MG63 (cell line): ENCODE measurements at regions not wholly inside any gene's neighbourhood (a gene's known extent, or its start where the extent isn't known, plus 50 kb on each side); places are given as distances from the start of the nearest gene placed in this dataset.

Experiments used
- DNase-seq: peaks from one replicate; pipeline ENCODE4 v3.0.0-alpha.2; 2020
- H3K27me3 ChIP-seq: fragments of 250-450 bp; sonication (Bioruptor Pico); 2 replicates; pipeline ENCODE4 v1.5.1; 2020; ENCODE audit warnings: mild to moderate bottlenecking, moderate library complexity
- H3K36me3 ChIP-seq: fragments of 250-450 bp; sonication (Bioruptor Pico); 2 replicates; pipeline ENCODE4 v1.5.1; 2020; ENCODE audit warnings: mild to moderate bottlenecking, moderate library complexity
- H3K4me3 ChIP-seq: fragments of 250-450 bp; sonication (Bioruptor Pico); 2 replicates; pipeline ENCODE4 v1.5.1; 2020; ENCODE audit warnings: mild to moderate bottlenecking, moderate library complexity
- H3K9me3 ChIP-seq: fragments of 250-450 bp; sonication (Bioruptor Pico); 2 replicates; pipeline ENCODE4 v1.5.1; 2020; ENCODE audit warnings: mild to moderate bottlenecking, moderate library complexity

DNA sequence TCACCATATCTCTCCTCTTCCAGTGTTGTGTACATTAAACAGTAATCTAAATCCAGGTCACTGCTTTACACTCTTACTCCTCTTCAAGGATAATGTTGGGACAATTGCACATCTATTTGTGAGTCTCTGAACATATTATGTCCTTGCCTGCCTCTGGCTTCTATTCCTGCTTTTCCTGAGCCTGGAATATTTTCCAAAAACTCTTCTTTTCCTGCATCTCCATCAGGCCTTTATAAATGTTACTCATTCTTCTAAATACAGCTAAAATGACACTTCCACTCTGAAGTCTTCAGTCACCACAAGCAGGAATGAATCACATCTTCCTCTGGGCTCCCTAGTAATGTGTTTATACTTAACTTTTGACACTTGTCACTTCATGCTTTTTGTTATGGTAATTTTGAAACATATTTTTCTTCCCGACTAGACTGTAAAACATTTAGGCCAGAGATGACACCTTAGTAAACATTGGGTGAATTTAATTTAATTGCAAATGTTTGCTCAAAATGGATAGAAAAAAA is 396.0 kb downstream of the LRRIQ3 start:
- Histone ChIP-seq H3K9me3 (no peaks in the 10 kb centered on the region), H3K27me3 (no peaks in the 10 kb centered on the region), H3K36me3 (no peaks in the 10 kb centered on the region), H3K4me3 (no peak overlapping the region)
- no peak for DNase-seq

DNA sequence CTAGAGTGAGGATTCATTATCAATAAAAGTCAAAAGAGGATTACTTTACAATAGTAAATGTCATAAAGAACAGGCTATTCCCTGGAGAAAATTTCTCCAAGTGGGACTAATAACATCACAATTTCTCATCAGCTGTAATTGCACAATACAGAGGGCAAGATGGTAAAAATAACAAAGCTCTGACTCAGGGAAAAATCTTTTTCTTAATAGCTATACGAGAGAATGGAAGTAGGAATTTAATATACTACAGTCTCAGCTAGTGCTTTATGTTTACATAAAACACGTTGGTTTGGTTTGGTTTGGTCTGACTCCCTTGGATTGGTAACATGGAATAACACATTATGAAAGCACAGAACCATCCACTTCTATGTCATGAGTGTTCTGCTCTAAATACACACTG is 397.6 kb downstream of the LRRIQ3 start:
- H3K36me3 ChIP-seq: no peaks in the 10 kb centered on the region
- DNase-seq: no peak
- no peaks in the 10 kb centered on the region for H3K27me3 ChIP-seq
- no peaks in the 10 kb centered on the region for H3K9me3 ChIP-seq
- H3K4me3 ChIP-seq: no peak overlapping the region

GRCh38 chr1:73789965-73790364 is 408.0 kb downstream of the LRRIQ3 start:
- Histone ChIP-seq H3K4me3 (no peak overlapping the region), H3K27me3 (no peaks in the 10 kb centered on the region), H3K36me3 (no peaks in the 10 kb centered on the region), H3K9me3 (no peaks in the 10 kb centered on the region)
- DNase-seq: no peak

GRCh38 chr1:73784026-73784425 is 413.9 kb downstream of the LRRIQ3 start:
- H3K36me3 ChIP-seq: no peaks in the 10 kb centered on the region
- H3K27me3 ChIP-seq: no peaks in the 10 kb centered on the region
- no peak overlapping the region for H3K4me3 ChIP-seq
- DNase-seq: no peak
- no peaks in the 10 kb centered on the region for H3K9me3 ChIP-seq

DNA sequence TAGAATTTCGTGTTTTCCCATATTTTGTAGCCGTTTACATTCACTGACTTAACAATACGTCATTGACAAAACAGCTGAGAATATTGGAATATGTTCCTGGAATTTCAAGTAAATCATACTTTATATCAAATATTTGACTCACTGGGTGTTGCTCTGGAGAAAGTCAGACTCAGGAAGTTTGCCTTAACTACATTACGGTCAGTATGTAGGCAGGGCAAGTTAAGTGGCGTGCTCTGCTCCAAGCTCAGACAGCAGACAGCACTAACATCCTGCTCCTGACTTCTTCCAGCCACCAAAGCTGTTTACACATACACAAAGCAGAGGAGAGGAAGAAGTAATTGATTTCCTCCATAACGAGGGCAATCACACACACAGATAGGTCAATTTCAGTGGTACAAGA is 414.6 kb downstream of the LRRIQ3 start:
- no peak for DNase-seq
- H3K36me3 ChIP-seq: no peaks in the 10 kb centered on the region
- H3K9me3 ChIP-seq: no peaks in the 10 kb centered on the region
- no peak overlapping the region for H3K4me3 ChIP-seq
- H3K27me3 ChIP-seq: no peaks in the 10 kb centered on the region

- H3K36me3 ChIP-seq: no peaks in the 10 kb centered on the region
- DNase-seq: no peak
- H3K4me3 ChIP-seq: no peak overlapping the region
- no peaks in the 10 kb centered on the region for H3K27me3 ChIP-seq
- H3K9me3 ChIP-seq: no peaks in the 10 kb centered on the region
These were observed 415.1 kb downstream of the LRRIQ3 start for GRCh38 chr1:73782901-73783300.

GRCh38 chr1:73781251-73781650 is 416.7 kb downstream of the LRRIQ3 start:
- no peaks in the 10 kb centered on the region for H3K9me3 ChIP-seq
- no peak for DNase-seq
- H3K27me3 ChIP-seq: no peaks in the 10 kb centered on the region
- no peaks in the 10 kb centered on the region for H3K36me3 ChIP-seq
- no peak overlapping the region for H3K4me3 ChIP-seq

GRCh38 chr1:73778471-73778870 is 419.5 kb downstream of the LRRIQ3 start:
- no peaks in the 10 kb centered on the region for H3K9me3 ChIP-seq
- H3K27me3 ChIP-seq: no peaks in the 10 kb centered on the region
- no peak for DNase-seq
- H3K4me3 ChIP-seq: no peak overlapping the region
- no peaks in the 10 kb centered on the region for H3K36me3 ChIP-seq

GRCh38 chr1:73775896-73776295 is 422.1 kb downstream of the LRRIQ3 start:
- no peaks in the 10 kb centered on the region for H3K9me3 ChIP-seq
- no peaks in the 10 kb centered on the region for H3K27me3 ChIP-seq
- no peaks in the 10 kb centered on the region for H3K36me3 ChIP-seq
- DNase-seq: no peak
- H3K4me3 ChIP-seq: no peak overlapping the region

DNA sequence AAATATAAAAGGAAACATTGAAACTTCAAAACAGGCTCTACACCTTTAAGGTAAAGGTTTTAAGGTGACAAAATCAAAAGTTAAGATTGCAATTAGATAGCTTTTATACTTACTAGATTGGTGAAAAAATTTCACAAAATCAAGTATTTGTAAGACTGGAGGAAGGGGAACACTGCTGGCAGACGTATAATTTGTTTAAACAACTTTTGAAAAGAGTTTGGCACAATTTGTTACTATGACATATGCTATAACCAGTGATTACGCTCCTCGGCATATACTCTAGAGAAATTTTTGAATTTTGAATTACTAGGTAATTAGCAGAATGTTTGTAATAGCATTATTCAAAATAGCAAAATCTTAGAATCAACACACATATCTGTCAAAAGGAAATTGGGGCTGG is 425.0 kb downstream of the LRRIQ3 start:
- Histone ChIP-seq H3K9me3 (no peaks in the 10 kb centered on the region), H3K27me3 (no peaks in the 10 kb centered on the region), H3K36me3 (no peaks in the 10 kb centered on the region), H3K4me3 (no peak overlapping the region)
- DNase-seq: no peak

DNA sequence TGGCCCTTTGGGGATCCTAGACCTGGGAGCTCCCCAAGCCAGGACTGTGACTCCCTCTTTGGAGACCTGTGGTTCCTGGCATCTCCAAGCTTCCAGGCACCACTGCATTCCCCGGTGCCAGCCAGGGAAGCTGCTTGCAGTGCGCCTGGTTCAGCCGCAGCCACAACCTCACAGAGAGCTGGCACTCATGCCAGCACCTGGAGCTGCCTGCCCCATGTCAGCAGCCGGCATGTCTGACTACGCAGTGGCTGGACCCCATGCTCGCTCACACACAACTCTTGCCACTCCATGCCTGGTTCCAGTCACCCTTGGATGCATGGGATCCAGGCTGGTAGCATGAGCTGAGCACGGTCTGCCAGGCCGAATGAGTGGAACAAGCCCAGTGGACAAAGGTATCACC is 426.6 kb downstream of the LRRIQ3 start:
- H3K36me3 ChIP-seq: no peaks in the 10 kb centered on the region
- no peak overlapping the region for H3K4me3 ChIP-seq
- no peaks in the 10 kb centered on the region for H3K9me3 ChIP-seq
- no peaks in the 10 kb centered on the region for H3K27me3 ChIP-seq
- no peak for DNase-seq

DNA sequence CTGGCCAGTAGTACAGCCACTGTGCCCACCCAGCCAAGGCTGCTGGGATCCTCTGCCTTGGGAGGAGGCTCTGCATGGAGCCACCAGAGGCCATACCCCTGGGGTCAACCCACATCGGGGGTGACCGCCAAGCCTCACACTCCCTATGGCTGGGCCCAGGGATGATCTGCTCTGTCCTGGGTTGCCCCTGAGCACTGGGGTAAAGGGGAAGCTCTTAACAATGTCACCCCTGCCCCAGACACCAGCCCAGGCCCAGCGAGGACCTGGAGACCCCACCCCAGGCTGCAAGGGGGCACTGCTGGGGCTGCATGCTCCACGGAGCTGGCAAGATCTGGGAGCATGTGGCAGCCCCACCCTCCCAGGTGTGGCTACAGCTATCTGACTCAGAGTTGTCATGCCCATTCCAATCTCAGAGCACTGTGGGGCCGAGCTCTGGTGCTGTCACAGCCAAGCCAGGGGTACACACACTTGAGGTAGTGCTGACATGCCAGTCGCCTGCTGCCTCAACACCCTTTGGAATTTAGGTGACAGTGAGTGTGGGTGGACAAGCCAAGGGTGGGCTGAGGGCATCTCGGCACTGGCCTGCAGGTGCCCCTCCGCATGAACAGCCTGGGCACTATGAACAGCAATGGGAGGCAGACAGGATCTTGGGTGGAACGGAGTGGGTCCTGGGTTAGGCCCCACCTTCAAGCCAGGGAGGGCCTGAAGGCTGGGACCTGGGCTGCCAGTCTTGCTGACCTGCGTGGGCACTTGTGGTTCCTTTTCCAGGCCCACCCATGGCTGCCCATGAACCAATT is 427.7 kb downstream of the LRRIQ3 start:
- Histone ChIP-seq H3K4me3 (no peak overlapping the region), H3K36me3 (no peaks in the 10 kb centered on the region), H3K27me3 (no peaks in the 10 kb centered on the region), H3K9me3 (no peaks in the 10 kb centered on the region)
- no peak for DNase-seq

- H3K36me3 ChIP-seq: no peaks in the 10 kb centered on the region
- no peak overlapping the region for H3K4me3 ChIP-seq
- no peaks in the 10 kb centered on the region for H3K9me3 ChIP-seq
- H3K27me3 ChIP-seq: no peaks in the 10 kb centered on the region
- DNase-seq: no peak
These were observed 431.1 kb downstream of the LRRIQ3 start for GRCh38 chr1:73766786-73767348.

- Histone ChIP-seq H3K4me3 (no peak overlapping the region), H3K36me3 (no peaks in the 10 kb centered on the region), H3K27me3 (no peaks in the 10 kb centered on the region), H3K9me3 (no peaks in the 10 kb centered on the region)
- DNase-seq: no peak
These were observed 432.3 kb downstream of the LRRIQ3 start for GRCh38 chr1:73765551-73766233.

DNA sequence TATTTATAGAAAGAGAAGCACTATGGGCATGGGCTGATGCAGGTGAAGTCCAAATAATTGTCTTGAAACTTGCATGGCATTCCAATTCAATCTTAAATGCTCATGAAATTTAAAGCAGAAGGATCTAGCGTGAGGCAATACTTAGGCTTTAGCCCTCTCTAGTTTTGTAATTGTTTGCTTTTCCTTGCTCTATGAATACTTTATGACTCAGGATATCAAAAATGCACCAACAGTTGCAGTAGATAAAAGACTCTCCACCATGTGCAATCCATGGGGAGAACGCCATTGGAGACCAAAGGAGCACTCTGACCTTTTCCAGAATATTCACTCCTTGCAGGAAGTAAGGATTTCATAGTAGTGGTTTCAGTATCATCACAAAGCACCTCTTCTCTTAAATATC is 436.4 kb downstream of the LRRIQ3 start:
- Histone ChIP-seq H3K27me3 (no peaks in the 10 kb centered on the region), H3K4me3 (no peak overlapping the region), H3K9me3 (no peaks in the 10 kb centered on the region), H3K36me3 (no peaks in the 10 kb centered on the region)
- no peak for DNase-seq

- no peaks in the 10 kb centered on the region for H3K27me3 ChIP-seq
- DNase-seq: no peak
- no peaks in the 10 kb centered on the region for H3K9me3 ChIP-seq
- no peaks in the 10 kb centered on the region for H3K36me3 ChIP-seq
- no peak overlapping the region for H3K4me3 ChIP-seq
These were observed 439.0 kb downstream of the LRRIQ3 start for GRCh38 chr1:73759011-73759410.

GRCh38 chr1:73756817-73757216 is 441.2 kb downstream of the LRRIQ3 start:
- Histone ChIP-seq H3K27me3 (no peaks in the 10 kb centered on the region), H3K9me3 (no peaks in the 10 kb centered on the region), H3K4me3 (no peak overlapping the region), H3K36me3 (no peaks in the 10 kb centered on the region)
- no peak for DNase-seq

GRCh38 chr1:73755649-73756048 is 442.3 kb downstream of the LRRIQ3 start:
- no peaks in the 10 kb centered on the region for H3K9me3 ChIP-seq
- H3K27me3 ChIP-seq: peaks cover under 1% of the 10 kb centered on the region; the same call in 1 of the 2 replicates
- no peak for DNase-seq
- no peak overlapping the region for H3K4me3 ChIP-seq
- H3K36me3 ChIP-seq: no peaks in the 10 kb centered on the region
